PC-9 (cell line): ENCODE measurements at regions not wholly inside any gene's neighbourhood (a gene's known extent, or its start where the extent isn't known, plus 50 kb on each side); places are given as distances from the start of the nearest gene placed in this dataset.

Source experiments
- CTCF ChIP-seq: fragments of 200-600 bp; sonication (generic); conservative IDR thresholded peaks from 2 replicates; pipeline ENCODE4 v1.6.1; 2017; ENCODE audit warnings: mixed run types, antibody characterized with exemption, mild to moderate bottlenecking, moderate library complexity
- EZH2 ChIP-seq: fragments of 200-600 bp; sonication (generic); IDR thresholded peaks from 2 replicates; pipeline ENCODE4 v1.8.0; 2017; ENCODE audit warnings: antibody characterized with exemption, low read depth

GRCh38 chr14:101505236-101505970 lies 55.9 kb upstream of the DIO3 start:
- no peak for TF ChIP-seq CTCF
- TF ChIP-seq EZH2: no peak
